Stimulated activated naive CD4-positive, alpha-beta T cell treated with Interleukin-2 at 50 U/mL for 16 hours (primary cell): ENCODE measurements at regions not wholly inside any gene's neighbourhood (a gene's known extent, or its start where the extent isn't known, plus 50 kb on each side); places are given as distances from the start of the nearest gene placed in this dataset.

ENCODE experiments used
- DNase-seq: peaks from one replicate; lab custom pipeline; 2025; lab: John Stamatoyannopoulos, UW

- DNase-seq: no peak
Measured at GRCh38 chr5:2147504-2148311, 265.0 kb upstream of the IRX4 start.

GRCh38 chr5:2143646-2144353 lies 261.1 kb upstream of the IRX4 start:
- DNase-seq: no peak

GRCh38 chr5:2143088-2143487 lies 260.4 kb upstream of the IRX4 start:
- DNase-seq: no peak

- DNase-seq: no peak
Measured at GRCh38 chr5:2142456-2142954, 259.8 kb upstream of the IRX4 start.

- DNase-seq: no peak
Measured at GRCh38 chr5:2141254-2142000, 258.7 kb upstream of the IRX4 start.

- DNase-seq: no peak
Measured at GRCh38 chr5:2140501-2141175, 257.9 kb upstream of the IRX4 start.

- no peak for DNase-seq
Measured at GRCh38 chr5:2139478-2139877, 256.8 kb upstream of the IRX4 start.

- DNase-seq: no peak
Measured at GRCh38 chr5:2138896-2139295, 256.2 kb upstream of the IRX4 start.

GRCh38 chr5:2137444-2138050 lies 254.8 kb upstream of the IRX4 start:
- DNase-seq: no peak

GRCh38 chr5:2136728-2137333 lies 254.1 kb upstream of the IRX4 start:
- DNase-seq: no peak

GRCh38 chr5:2135833-2136232 lies 253.1 kb upstream of the IRX4 start:
- no peak for DNase-seq

GRCh38 chr5:2135354-2135753 lies 252.6 kb upstream of the IRX4 start:
- no peak for DNase-seq

GRCh38 chr5:2134543-2135292 lies 252.0 kb upstream of the IRX4 start:
- no peak for DNase-seq

- DNase-seq: no peak
Measured at GRCh38 chr5:2133936-2134335, 251.2 kb upstream of the IRX4 start.

- no peak for DNase-seq
Measured at GRCh38 chr5:2133080-2133479, 250.4 kb upstream of the IRX4 start.

- no peak for DNase-seq
Measured at GRCh38 chr5:2132497-2132847, 249.7 kb upstream of the IRX4 start.

GRCh38 chr5:2131826-2132496 lies 249.2 kb upstream of the IRX4 start:
- no peak for DNase-seq

GRCh38 chr5:2131196-2131595 lies 248.5 kb upstream of the IRX4 start:
- no peak for DNase-seq

GRCh38 chr5:2130361-2130760 lies 247.6 kb upstream of the IRX4 start:
- DNase-seq: no peak
